22Rv1 (cell line): ENCODE measurements at regions not wholly inside any gene's neighbourhood (a gene's known extent, or its start where the extent isn't known, plus 50 kb on each side); places are given as distances from the start of the nearest gene placed in this dataset.

Source experiments
- ZFX ChIP-seq: fragments of 450-650 bp; IDR thresholded peaks from 2 replicates; pipeline ENCODE4 v1.6.1; 2017; ENCODE audit warnings: antibody characterized with exemption, borderline replicate concordance
- TF ChIP-seq, protein P1 (sequence below): fragments of 450-650 bp; IDR thresholded peaks from 2 replicates; pipeline ENCODE4 v1.5.1; 2017; ENCODE audit warnings: mild to moderate bottlenecking

DNA sequence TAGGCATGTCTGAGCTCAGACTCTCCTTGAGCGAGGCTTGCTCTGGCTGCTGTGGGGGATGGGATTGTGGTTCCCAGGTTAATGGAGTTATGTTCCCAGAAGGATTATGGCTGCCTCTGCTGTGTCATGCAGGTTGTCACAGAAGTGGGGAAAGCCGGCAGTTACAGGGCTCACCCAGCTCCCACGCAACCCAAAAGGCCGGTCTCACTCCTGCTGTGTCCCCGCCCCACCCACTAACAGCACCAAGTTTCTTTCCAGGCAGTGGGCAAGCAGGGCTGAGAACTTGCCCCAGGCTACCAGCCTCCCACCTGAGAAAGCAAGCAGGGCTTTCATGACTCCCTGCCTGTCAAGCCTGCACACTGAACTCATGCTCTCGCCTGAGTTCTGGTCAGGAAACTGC lies 750.5 kb downstream of the FRK start:
- TF ChIP-seq, protein P1, sequence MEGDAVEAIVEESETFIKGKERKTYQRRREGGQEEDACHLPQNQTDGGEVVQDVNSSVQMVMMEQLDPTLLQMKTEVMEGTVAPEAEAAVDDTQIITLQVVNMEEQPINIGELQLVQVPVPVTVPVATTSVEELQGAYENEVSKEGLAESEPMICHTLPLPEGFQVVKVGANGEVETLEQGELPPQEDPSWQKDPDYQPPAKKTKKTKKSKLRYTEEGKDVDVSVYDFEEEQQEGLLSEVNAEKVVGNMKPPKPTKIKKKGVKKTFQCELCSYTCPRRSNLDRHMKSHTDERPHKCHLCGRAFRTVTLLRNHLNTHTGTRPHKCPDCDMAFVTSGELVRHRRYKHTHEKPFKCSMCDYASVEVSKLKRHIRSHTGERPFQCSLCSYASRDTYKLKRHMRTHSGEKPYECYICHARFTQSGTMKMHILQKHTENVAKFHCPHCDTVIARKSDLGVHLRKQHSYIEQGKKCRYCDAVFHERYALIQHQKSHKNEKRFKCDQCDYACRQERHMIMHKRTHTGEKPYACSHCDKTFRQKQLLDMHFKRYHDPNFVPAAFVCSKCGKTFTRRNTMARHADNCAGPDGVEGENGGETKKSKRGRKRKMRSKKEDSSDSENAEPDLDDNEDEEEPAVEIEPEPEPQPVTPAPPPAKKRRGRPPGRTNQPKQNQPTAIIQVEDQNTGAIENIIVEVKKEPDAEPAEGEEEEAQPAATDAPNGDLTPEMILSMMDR, result no peak
- no peak for TF ChIP-seq ZFX
